NCI-H2029 (cell line): ENCODE measurements at regions not wholly inside any gene's neighbourhood (a gene's known extent, or its start where the extent isn't known, plus 50 kb on each side); places are given as distances from the start of the nearest gene placed in this dataset.
A peak's percentile ranks its signal among the peaks of the same experiment; 100 is the strongest.
"Not testable (repeated sequence)": the region's sequence is repeated elsewhere in the genome, so short reads cannot be mapped to it uniquely, and the experiment has no call there.

ENCODE experiments used
- DNase-seq: peaks from one replicate; lab custom pipeline; 2025; lab: John Stamatoyannopoulos, UW

- no peak for DNase-seq
These were observed 498.4 kb downstream of the STK39 start for GRCh38 chr2:167749016-167749415.

DNA sequence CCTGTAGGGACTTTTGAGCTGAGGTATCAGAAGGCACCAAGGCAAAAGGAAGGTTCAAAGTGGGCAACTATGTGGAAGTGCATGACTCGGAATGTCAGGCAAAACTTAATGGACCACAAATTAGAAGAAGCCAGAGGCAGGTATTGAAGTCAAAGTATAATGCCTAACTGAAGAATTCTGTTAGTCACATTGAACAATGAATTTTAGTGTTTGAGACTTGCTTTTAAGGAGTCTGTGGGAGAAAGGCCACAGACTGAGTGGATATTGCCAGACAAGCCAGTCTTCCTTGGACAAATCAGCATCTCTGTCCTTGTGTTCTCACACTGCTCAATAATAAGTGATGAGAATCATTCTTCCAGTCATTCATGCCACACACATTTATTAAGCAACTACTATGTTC is 498.9 kb downstream of the STK39 start:
- DNase-seq = no peak

DNA sequence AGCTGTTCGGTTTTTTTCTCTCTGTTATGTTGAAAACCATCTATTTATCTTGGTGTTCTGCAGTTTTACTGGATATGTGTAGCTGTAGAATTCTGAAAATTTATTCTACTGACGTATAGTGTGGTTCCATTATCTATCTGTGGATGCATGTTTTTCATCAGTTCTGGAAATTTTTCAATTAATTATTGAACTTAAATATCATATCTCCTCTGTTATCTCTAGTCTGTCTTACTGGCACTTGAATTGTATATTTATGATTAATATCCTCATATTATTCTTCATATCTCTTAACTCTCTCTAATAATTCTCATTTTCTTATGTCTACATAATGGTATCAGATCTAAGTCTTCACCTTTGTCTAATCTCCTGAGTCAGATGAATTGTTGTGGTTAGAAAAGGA is 501.7 kb downstream of the STK39 start:
- no peak for DNase-seq

DNA sequence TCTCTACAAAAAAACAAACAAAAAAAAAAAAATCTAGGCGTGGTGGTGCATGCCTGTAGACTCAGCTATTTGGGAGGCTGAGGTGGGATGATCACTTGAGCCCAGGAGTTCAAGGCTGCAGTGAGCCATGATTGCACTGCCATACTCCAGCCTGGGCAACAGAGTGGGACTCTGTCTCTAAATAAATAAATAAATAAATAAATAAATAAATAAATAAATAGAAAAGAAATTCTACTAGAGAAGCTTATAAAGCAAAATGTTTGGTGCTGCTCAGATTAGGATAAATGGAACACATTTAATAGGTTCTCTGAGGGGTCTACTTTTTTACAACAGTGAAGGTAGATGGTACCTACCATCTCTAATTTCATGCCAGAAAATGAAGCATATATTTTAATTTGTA is 507.5 kb downstream of the STK39 start:
- not testable (repeated sequence) for DNase-seq

- no peak for DNase-seq
These were observed 513.6 kb downstream of the STK39 start for GRCh38 chr2:167733747-167734146.

GRCh38 chr2:167732326-167732725 is 515.1 kb downstream of the STK39 start:
- no peak for DNase-seq

GRCh38 chr2:167729911-167730310 is 517.5 kb downstream of the STK39 start:
- no peak for DNase-seq

GRCh38 chr2:167726788-167727187 is 520.6 kb downstream of the STK39 start:
- no peak for DNase-seq

- no peak for DNase-seq
These were observed 525.8 kb downstream of the STK39 start for GRCh38 chr2:167721593-167721992.

- no peak for DNase-seq
These were observed 528.0 kb downstream of the STK39 start for GRCh38 chr2:167719410-167719809.

DNA sequence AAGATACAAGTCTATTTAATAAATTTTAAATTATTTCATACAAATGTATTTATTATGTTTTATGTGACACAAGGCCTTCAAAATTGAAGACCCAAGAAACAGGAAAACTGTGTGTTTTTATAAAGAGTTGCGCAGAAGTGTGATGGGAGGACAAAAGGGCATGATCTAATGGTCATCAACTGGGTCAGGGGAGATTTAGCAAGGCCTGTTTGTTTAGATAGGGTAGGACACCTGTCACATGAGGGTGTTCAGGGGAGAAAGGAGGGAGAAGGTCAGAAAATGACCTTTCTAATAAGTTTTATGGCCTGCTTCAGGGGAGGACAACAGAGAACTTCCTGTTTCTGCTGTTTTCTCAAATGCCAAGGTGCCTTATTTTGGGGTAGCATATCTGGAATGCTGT is 528.8 kb downstream of the STK39 start:
- no peak for DNase-seq

DNA sequence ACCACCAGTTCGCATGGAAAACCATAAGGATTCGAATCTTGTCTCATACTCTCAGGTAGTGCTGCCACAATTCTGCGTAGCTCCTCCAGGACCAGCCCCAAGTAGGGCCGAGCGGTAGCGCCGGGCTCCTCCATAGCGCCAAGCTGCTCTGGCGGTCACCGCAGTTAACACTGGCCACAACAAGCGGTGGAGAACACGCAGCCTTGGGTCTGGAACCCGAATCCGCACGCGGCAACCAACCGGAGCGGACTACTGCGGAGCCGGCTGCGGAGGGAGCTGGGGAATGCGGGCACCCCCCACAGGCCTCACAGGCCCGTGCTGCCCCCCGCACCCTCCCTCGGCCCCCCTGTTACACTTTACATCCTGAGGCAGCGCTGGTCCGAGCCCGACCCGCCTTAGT is 531.5 kb downstream of the STK39 start:
- no peak for DNase-seq

- DNase-seq = not testable (repeated sequence)
These were observed 531.9 kb downstream of the STK39 start for GRCh38 chr2:167715498-167715897.

DNA sequence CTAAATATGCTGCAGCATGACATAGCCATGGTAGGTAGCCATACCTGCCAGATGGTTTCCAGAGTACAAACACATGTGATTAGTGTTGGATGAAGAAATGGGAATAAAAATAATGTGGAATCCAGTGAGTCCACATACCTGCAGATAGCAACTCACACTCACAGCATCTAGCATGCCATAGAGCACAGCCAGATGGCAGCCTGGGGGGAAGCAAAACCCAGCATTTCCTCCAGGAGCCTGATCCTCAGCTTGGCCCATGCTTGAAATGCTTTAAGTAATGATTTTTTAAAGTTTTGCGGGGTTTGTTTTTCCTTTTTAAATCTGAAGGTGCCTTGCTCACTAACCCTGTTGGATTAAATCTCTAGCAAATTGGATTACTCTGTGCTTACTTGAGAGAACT is 535.1 kb downstream of the STK39 start:
- DNase-seq = no peak

- DNase-seq = peak; percentile 16
These were observed 538.4 kb downstream of the STK39 start for GRCh38 chr2:167708998-167709397.

- no peak for DNase-seq
These were observed 540.6 kb downstream of the STK39 start for GRCh38 chr2:167706800-167707199.

DNA sequence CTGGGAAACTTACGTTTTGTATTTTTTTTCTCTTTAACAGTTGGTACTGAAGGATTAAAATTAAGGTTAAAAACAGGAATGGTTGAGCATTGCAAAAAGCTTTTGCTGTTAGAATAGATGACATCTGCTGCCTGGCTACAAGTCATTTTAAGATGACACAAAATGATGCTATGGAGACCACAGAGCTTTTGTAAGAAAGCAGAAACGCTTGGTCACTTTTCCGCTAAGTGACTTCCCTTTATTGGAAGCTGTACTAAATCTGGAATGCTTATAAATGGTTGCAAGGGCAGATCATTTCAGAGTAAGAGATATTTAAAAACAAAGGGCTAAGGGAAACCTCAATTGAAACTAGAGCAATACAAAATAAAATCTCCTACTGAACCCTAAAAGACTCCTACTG is 544.0 kb downstream of the STK39 start:
- no peak for DNase-seq

- no peak for DNase-seq
These were observed 545.2 kb downstream of the STK39 start for GRCh38 chr2:167702227-167702626.

DNA sequence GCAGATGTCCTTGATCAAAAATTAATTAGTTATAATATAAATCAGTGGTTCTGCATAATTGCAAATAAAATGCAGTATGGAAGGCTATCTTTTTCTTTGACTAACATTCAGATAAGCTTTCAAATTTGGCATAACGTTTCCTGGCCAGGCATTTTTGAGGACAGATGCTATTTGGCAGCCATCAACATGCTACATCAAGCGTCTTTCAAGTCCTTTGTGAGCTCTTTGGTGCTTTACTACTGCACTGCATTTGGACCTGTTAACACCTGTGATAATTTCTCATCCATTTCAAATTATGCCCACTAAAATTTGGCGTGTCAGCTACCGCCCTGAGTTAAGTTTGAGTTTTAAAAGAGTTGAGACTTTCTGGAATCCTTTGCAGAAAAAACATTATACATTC is 545.7 kb downstream of the STK39 start:
- DNase-seq = no peak

DNA sequence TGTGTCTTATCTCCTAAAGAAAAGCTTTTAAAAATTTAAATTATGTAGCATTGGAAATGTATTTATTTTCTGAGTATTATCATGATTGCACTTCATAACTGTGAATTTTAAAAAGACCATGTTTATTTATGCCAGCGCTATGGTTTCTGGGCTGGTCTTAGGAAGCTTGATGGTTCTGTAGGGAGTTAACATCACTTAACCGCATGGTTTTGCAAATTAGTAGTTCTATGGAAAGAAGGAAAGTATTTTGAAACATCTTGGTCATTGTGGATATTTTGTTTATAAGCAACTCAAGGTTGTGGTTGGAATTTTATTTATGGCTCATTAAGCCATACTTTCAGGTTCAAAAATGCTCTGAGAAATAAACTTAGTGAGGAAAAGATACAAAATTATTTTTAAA is 549.4 kb downstream of the STK39 start:
- DNase-seq = no peak

- no peak for DNase-seq
These were observed 550.2 kb downstream of the STK39 start for GRCh38 chr2:167697194-167697593.

DNA sequence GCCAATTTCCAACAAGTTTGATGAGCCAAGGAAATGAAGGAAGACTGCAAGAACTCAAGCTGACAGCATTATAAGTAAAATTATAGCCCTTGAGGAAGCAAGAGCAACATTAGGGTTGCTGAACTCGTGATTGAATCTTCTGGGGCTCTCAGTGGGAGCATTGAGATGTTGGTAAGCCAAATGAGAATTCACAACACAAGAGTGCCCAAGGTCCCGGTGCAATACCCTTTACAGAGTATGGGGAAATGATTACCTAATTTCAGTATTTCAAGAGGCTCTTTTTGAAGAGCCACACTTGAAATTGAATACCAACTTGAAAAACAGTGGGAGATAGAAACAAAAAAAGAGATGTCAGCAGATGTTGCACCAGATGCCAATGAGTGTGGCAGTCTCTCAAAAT is 554.5 kb downstream of the STK39 start:
- DNase-seq = peak; percentile 24

DNA sequence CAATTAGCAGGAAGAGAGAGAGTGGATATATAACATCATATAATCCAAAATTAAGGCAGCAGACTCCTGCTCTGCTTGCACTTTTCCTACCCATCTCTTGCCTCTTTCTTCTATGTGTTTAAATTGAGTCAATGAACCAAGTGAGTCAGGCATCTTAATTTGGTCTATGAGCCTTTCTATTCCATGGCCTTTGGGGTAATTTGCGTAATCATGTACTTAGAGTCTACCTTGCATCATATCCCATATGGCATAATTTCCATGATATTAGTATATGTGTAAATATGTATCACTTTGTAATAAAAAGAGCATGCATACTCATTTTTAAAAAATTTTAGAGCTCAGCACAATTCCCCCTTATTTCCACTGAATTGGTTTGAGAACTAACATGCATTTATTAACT is 555.2 kb downstream of the STK39 start:
- DNase-seq = no peak

GRCh38 chr2:167689444-167689843 is 558.0 kb downstream of the STK39 start:
- DNase-seq = no peak

- DNase-seq = no peak
These were observed 560.7 kb downstream of the STK39 start for GRCh38 chr2:167686691-167687090.
